GM21528 (cell line): ENCODE measurements at regions not wholly inside any gene's neighbourhood (a gene's known extent, or its start where the extent isn't known, plus 50 kb on each side); places are given as distances from the start of the nearest gene placed in this dataset.
A peak's percentile ranks its signal among the peaks of the same experiment; 100 is the strongest.

Experiments
- ATAC-seq: cut with Tn5 transposase; IDR thresholded peaks from one replicate; pipeline ENCODE4 v1.9.1; 2021; ENCODE audit warnings: mild to moderate bottlenecking, moderate library complexity; ENCODE audit not compliant: unreplicated experiment, low FRiP score

DNA sequence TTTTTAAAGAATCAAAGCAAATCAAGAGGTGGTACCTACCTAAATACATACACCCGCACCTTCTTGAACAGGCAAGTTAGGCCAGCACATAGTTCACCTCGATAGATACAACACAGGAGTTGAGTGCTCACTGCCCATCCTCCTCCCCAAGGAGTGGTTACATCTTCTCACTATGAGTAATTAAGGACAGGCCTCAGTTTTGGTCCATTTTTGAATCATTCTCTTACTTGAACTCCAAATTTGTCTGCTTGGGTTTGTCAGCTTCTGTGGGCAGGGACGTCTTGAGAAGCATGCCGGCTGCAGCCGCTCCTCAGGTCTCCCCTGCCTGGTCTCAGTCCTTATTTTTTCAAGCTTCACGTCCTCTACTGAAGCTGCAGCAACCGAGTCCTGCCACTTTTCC lies 190.6 kb upstream of the RBPJ start:
- ATAC-seq, result peak; percentile 62

GRCh38 chr4:26130841-26131432 lies 189.9 kb upstream of the RBPJ start:
- no peak for ATAC-seq

DNA sequence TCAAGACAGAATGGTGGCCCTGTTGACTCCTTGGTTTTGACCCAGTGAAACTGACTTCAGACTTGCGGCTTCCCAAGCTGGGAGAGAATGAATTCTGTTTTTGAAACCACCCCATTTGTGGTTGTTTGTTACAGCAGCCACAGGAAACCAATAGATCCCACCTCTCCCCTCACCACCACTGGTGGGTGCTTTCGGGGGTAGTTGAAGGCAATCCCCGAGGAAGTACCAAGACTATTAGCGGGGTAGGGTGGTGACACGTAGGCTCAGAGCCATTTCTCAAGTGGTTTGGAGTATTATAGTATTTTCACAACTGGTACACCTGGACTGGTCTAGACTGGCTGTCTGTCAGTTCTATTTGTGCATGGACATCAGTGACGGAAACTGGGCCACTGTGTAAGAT lies 189.1 kb upstream of the RBPJ start:
- ATAC-seq, result peak; percentile 42

- ATAC-seq, result no peak
Observed at GRCh38 chr4:26132858-26133257, 188.0 kb upstream of the RBPJ start.

GRCh38 chr4:26133840-26134239 lies 187.0 kb upstream of the RBPJ start:
- no peak for ATAC-seq

GRCh38 chr4:26135331-26135730 lies 185.5 kb upstream of the RBPJ start:
- ATAC-seq, result no peak

DNA sequence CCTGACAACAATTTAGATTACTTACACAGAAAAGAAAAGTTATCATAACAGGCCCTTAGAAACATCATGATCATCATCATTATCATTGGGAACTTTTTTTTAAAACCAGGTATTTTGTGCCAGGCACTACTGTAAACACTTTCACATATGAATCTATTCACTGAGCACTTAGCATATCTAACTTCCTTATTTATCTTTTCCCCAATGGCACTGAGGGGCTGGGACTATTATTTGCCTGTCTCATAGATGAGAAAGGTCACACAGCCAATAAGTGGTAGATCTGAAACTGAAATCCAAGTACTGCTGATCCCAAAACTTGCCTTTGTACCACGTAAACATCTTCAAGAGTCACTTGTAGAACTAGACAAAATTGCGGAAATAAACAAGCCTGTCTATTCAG lies 184.2 kb upstream of the RBPJ start:
- no peak for ATAC-seq

DNA sequence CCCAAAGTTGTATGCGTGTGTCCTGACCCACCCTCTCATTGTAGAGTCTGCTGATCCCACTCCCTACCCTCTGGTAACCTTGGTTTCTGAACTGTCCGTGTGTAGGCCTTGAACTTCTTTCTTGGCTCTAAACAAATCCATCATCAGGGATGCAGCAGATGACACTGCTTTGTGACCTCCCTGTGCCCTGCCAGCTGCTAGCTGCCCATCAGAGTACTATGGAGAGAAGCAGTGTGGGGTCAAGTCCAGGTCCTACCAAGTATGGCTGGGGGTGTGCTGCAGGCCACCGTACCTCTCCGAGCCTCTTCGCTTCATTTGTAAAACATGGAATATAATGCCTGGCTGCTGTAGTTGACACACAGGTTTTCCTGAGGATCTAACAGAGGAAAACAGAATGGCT lies 183.5 kb upstream of the RBPJ start:
- no peak for ATAC-seq

GRCh38 chr4:26139310-26139924 lies 181.4 kb upstream of the RBPJ start:
- ATAC-seq, result no peak

DNA sequence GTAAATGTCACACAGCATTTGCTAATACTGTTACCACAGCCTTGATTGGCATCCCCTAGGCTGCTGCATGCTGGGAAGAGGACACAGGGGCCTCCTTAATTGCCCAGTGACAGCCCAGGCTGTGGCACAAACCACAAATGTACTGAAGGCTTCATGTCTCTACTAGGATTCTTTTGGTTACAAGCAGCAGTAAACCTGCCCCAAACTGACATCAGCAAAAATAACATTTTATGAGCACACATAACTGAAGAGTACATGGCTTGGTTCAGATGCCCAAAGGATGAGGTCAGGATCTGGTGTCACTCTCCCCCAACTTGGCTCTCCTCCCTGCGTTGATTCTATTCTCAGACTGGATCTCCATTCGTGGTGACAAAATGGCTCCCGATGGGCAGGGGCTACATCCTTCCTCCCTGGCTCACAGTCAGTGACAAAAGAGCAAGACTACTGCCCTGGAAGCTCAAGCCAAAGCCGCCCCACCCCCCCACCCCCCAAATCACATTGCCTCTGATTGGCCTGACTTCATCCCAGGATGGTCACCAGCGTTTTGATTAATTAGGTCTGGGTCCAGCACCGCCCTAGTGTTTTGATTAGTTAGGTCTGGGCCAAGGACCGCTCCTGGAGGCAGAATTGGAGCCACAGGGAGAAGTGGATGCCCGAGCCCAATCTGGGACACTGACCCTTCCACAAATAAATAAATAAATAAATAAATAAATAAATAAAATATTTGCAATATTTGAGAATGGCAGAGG lies 180.5 kb upstream of the RBPJ start:
- ATAC-seq, result no peak

GRCh38 chr4:26141051-26141721 lies 179.6 kb upstream of the RBPJ start:
- ATAC-seq, result no peak

- ATAC-seq, result peak; percentile 53
Observed at GRCh38 chr4:26141911-26142638, 178.7 kb upstream of the RBPJ start.

GRCh38 chr4:26144526-26145155 lies 176.2 kb upstream of the RBPJ start:
- no peak for ATAC-seq

- ATAC-seq, result no peak
Observed at GRCh38 chr4:26145212-26145611, 175.6 kb upstream of the RBPJ start.

DNA sequence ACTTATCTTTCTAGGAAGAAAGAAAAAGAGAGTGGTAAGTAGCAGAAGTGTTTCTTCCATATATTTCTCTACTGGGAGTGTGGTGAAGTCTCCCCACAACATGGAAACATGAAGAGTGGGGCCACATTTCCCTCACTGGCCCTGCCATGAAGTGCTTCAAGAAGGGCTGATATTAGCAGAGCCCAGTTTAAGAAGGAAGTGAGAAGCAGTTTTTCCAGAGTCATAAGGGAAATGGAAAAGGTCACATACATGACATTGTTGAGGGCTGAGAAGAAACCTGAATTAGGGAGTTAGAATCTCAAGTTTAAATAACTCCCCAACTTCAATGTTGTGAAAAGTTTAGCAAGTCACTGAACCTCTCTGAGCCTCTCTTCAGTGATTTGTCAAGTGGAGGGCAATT lies 171.9 kb upstream of the RBPJ start:
- no peak for ATAC-seq

DNA sequence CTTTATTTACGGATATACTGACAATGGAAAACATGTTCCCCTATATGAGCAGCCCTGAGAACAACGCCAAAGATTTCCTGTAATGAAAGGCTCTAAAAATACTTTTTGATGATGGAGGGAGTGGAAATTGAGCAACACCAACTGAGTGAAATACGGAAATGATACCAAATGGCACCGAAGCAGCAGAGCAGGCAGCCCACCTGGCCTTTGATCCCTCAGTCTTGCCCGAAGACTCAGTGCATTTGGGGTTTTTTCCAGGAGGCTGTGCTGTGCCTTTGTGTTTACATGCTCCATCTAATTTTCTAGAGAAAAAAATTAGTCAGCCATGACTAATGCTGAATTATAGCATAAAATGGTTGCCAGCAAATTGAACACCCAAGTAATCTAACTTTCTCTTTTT lies 169.9 kb upstream of the RBPJ start:
- no peak for ATAC-seq

DNA sequence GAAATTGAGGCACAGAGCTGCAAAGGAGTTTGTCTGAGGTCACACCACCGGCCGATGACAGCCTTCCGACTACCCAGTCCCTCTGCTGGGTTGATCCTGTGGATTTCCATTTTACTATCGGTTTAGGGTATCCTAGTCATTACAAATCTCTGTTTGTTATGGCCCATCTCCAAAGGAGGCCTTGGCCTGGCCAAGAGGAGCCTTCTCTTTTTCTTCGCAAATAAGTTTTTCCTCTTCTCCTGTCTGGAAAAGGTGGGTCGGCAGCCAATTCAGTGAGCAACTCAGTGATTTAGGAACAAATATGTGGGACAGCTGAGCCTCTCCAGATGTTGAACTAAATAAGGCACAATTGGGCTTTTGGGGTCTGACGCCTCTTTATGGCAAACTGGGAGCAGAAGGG lies 169.2 kb upstream of the RBPJ start:
- no peak for ATAC-seq

GRCh38 chr4:26152056-26152455 lies 168.8 kb upstream of the RBPJ start:
- no peak for ATAC-seq

DNA sequence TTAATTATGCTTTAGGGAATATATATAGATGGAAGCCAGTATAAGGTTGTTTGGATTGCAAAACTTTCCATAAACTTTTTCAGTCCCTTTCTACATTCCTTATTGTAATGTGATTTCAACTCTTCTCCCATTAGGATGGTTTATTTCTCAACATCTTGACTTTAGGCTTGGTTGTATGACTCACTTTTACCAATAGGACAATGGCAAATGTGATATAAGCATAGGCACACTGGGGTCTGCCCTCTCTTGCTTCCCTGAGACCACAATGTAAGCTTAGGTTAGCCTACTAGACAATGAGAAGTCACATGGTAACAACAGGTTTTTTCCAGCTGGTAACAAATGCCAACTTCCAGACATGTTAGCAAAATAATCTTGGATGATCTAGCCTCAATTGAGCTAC lies 163.3 kb upstream of the RBPJ start:
- ATAC-seq, result no peak

GRCh38 chr4:26160591-26160990 lies 160.2 kb upstream of the RBPJ start:
- ATAC-seq, result no peak
